Fibroblast of skin of right biceps (primary cell): ENCODE measurements at regions not wholly inside any gene's neighbourhood (a gene's known extent, or its start where the extent isn't known, plus 50 kb on each side); places are given as distances from the start of the nearest gene placed in this dataset.

Experiments
- DNase-seq: peaks from one replicate; pipeline ENCODE4 v3.0.0-alpha.2; 2013

DNA sequence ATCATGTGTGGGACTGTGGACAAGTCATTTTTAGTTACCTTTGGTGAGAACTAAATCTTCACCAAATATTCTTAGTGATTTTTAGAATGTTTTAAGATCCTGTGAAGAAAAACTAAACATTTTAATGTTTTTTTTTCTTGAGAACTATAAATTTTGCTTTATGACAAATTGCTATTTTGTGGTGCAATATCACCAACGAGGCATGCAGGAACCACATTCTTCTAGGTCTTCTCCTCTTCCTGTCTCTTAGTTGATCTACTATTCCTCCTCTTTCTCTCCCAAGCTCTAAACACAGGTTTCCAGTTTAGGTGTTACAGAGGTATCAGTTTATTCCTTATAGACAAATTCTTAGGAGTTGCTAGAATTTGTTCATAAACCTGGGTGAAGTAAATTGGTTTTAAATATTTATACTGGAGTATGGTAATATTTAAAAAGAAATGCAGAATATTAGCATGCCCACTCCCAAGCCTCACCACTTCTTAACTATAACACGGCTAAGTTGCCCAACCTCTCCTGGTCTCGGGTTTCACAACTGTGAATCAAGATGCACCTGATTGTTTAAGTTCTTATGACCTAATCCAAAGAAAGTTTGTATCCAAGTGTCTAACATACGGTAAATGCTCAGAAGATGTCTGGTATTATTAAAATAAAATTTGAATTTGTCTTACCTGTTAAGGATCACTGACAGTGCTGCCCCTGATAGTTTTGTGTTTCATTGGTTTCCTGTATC lies 56.5 kb upstream of the CLNK start:
- peak; percentile 66 for DNase-seq

GRCh38 chr4:10740251-10740650 lies 55.7 kb upstream of the CLNK start:
- peak; percentile 22 for DNase-seq

- peak; percentile 28 for DNase-seq
Observed at GRCh38 chr4:10738826-10739489, 54.4 kb upstream of the CLNK start.

DNA sequence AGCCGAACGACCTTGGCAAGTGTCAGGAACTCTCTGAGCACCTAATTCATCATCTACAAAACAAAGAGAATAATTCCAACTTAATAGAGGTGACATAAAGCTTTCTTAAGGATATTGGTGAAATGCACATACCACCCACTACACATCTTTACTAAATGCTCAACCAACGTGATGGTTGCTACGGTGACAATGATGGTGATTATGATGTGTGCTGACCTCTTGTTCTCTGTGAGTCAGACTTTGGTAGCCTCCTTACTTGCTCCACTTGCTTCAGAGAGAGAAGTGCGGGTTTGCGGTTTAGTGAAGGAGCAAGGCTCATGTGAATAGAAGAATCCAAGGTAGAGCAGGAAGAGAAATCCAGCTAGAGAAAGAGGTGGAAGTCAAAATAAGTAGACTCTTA lies 52.8 kb upstream of the CLNK start:
- DNase-seq, result peak; percentile 52

GRCh38 chr4:10736895-10737294 lies 52.3 kb upstream of the CLNK start:
- no peak for DNase-seq

GRCh38 chr4:10736266-10736665 lies 51.7 kb upstream of the CLNK start:
- DNase-seq, result no peak

DNA sequence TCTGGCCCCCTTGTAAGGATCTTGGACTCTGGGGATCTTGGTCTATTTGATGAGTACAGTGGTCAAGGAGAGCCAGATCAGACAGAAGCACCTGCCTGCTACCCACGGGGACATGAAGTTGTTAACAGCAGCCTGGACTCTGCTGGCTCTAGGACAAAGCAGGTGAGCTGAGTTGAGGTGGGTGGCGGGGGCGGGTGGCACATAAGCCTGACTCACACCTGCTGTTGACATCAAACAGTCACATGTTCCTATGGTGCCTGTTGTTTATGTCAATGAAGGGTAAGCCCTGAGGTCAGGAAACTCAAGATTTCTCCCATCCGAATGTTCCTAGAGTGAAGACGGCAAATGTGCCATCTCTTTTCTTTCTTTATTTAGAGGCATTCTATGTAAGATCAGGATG lies 50.1 kb upstream of the CLNK start:
- DNase-seq, result no peak
